PC-9 (cell line): ENCODE measurements at regions not wholly inside any gene's neighbourhood (a gene's known extent, or its start where the extent isn't known, plus 50 kb on each side); places are given as distances from the start of the nearest gene placed in this dataset.

Experiments used
- EZH2 ChIP-seq: fragments of 200-600 bp; sonication (generic); IDR thresholded peaks from 2 replicates; pipeline ENCODE4 v1.8.0; 2017; ENCODE audit warnings: antibody characterized with exemption, low read depth
- TF ChIP-seq, protein P1 (sequence below): fragments of 200-600 bp; sonication (generic); conservative IDR thresholded peaks from 2 replicates; pipeline ENCODE4 v1.6.1; 2017; ENCODE audit warnings: mixed run types, antibody characterized with exemption, mild to moderate bottlenecking, moderate library complexity

DNA sequence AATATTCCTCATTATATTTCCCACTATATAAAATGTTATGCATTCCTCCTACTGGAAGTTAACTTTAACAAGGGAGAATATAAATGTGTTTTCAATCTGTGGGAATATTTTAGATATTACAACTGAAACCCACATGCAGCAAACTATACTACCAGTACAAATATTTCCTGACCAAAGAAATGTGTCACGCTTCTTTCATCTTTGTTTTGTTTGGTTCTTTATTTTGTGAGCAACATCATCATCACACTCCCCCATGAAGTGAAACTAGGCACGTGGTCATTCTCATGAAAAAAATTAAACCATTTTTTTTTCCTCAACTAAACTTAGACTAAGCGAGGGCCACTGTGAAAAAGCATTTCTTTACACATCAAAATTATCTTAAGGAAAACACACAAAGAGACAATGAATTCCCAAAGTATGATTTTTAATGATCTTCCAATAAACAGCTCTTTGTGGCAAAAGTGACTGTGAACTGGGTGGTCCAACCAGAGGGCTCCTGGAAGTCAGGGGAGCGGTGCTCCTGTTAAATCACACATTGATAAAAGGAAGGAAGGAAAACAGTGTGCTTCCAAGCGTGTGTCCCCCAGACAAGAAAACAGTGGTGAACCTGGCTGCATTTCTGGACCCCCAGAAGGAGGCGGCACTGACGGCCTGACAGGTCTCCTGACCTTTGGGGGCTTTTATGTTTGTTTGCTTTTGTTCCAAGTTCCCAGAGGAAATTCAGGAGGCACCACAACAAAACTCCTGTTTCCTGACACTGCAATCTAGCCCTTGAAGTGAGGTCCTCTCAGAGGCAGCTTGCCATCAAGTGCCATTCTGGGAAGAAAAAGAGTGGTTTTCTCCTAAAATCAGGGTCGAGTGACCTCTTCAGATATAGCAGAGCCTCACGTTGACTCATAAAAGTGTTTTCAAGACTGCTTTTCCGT is 166.8 kb upstream of the FOXQ1 start:
- TF ChIP-seq, protein P1, sequence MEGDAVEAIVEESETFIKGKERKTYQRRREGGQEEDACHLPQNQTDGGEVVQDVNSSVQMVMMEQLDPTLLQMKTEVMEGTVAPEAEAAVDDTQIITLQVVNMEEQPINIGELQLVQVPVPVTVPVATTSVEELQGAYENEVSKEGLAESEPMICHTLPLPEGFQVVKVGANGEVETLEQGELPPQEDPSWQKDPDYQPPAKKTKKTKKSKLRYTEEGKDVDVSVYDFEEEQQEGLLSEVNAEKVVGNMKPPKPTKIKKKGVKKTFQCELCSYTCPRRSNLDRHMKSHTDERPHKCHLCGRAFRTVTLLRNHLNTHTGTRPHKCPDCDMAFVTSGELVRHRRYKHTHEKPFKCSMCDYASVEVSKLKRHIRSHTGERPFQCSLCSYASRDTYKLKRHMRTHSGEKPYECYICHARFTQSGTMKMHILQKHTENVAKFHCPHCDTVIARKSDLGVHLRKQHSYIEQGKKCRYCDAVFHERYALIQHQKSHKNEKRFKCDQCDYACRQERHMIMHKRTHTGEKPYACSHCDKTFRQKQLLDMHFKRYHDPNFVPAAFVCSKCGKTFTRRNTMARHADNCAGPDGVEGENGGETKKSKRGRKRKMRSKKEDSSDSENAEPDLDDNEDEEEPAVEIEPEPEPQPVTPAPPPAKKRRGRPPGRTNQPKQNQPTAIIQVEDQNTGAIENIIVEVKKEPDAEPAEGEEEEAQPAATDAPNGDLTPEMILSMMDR = no peak
- no peak for TF ChIP-seq EZH2
